ENCODE measurements at regions not wholly inside any gene's neighbourhood (a gene's known extent, or its start where the extent isn't known, plus 50 kb on each side); places are given as distances from the start of the nearest gene placed in this dataset.

DNA sequence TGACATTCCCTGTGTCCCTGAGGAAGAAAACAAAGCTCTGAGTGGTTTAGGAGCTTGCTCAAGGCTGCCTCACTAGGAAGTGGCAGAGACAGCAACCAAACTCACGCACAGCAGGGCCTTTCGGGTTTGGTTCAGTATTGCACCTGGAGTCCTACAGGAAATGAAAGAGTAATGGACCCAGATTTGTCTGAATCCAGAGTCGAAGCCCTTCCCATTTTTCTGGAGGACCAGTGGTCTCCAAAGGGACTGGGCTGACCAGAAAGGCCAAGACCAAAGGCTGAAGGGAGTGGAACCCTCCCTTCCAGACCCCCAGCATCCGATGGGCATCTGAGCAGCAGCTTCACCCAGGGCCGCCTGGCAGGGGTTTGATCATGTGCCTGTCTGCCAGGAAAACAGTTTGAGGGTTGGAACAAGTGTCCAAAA is 85.5 kb upstream of the RPL38 start:
- TF ChIP-seq, protein P1, sequence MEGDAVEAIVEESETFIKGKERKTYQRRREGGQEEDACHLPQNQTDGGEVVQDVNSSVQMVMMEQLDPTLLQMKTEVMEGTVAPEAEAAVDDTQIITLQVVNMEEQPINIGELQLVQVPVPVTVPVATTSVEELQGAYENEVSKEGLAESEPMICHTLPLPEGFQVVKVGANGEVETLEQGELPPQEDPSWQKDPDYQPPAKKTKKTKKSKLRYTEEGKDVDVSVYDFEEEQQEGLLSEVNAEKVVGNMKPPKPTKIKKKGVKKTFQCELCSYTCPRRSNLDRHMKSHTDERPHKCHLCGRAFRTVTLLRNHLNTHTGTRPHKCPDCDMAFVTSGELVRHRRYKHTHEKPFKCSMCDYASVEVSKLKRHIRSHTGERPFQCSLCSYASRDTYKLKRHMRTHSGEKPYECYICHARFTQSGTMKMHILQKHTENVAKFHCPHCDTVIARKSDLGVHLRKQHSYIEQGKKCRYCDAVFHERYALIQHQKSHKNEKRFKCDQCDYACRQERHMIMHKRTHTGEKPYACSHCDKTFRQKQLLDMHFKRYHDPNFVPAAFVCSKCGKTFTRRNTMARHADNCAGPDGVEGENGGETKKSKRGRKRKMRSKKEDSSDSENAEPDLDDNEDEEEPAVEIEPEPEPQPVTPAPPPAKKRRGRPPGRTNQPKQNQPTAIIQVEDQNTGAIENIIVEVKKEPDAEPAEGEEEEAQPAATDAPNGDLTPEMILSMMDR (IDR thresholded peaks at IDR 0.05): no peak
- no peak for TF ChIP-seq POLR2A (IDR thresholded peaks at IDR 0.05)

All from prostate gland (tissue), 2 donors.